Activated T-cell treated with anti-CD3 and anti-CD28 coated beads for 1 hour (primary cell): ENCODE measurements at regions not wholly inside any gene's neighbourhood (a gene's known extent, or its start where the extent isn't known, plus 50 kb on each side); places are given as distances from the start of the nearest gene placed in this dataset.
"Not testable (repeated sequence)": the region's sequence is repeated elsewhere in the genome, so short reads cannot be mapped to it uniquely, and the experiment has no call there.

Experiments used
- DNase-seq: peaks from one replicate; pipeline ENCODE4 v3.0.0-alpha.2; 2020; ENCODE audit warnings: low read depth

- DNase-seq: not testable (repeated sequence)
Measured at GRCh38 chrX:27156921-27157320, 306.2 kb downstream of the PPP4R3C start.

DNA sequence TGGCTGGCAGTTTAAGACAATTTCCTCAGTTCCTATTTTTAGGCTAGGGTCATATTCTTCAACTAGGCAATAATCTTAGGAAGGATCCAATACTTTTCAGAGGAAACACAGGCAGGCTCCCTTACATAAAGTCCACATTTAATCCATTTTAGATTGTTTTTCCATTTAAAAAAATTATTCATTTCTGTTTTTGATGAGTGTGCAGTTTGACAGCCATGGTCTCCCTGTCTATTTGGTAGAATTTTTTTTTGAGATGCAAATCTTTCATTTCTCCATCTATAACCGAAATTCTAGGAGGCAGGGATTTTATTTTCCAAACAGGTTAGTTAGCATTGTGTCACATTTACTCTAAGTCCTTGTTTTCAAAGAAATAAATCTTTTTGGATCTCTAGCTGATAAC, 326.8 kb downstream of the PPP4R3C start:
- no peak for DNase-seq

DNA sequence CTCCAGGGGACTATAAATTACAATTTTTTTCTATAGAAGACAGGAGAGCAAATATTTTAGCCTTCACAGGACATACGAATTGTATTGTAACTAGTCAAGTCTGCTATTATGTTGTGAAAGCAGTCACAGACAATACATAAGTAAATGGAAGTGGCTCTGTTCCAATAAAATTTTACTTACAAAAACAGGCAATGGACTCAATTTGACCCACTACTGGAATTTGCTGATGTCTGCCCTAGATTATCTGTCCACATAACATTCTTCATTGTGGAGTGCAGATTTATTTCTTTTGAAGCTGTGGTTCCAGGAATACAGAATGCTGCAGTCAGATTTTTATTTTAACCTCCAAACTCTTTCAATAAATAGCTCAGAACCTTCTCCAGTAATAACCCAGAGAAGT, 330.3 kb downstream of the PPP4R3C start:
- DNase-seq: no peak

GRCh38 chrX:27087176-27087575, 376.0 kb downstream of the PPP4R3C start:
- not testable (repeated sequence) for DNase-seq

DNA sequence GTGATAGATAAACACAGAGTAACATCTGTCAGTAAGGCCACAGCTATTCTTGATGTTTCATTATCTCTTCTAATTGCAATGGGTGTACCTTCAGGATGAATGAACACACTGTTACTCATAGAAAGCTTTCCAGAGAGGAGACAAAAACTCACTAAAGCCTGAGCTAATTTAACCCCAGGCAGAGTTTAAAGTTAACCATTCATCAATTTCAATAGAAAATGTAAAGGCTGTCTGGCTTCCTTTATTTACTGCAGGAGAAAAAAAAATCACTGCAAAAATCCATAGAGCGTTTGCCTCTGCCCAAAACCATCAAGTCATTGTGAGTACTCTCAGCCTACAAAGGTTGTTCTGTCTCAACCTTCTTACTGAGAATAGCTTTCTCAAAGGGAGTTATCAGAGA, 376.9 kb downstream of the PPP4R3C start:
- no peak for DNase-seq

DNA sequence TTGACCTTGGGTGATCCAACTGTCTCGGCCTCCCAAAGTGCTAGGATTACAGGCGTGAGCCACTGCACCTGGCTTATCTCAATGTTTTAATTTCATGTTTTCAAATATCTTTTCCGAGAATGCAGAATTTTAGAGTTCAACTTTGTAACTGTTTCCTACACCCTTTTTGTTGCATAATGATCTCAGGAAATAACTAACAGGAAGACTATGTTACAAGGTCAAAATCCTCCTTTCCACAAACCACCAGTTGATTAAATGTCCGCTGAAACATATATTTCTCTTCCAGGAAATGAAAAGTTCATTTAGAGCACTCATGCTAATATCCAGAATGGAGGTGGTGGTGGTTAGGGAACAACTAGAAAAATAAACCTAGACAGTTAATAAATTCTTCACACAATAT, 377.8 kb downstream of the PPP4R3C start:
- no peak for DNase-seq

DNA sequence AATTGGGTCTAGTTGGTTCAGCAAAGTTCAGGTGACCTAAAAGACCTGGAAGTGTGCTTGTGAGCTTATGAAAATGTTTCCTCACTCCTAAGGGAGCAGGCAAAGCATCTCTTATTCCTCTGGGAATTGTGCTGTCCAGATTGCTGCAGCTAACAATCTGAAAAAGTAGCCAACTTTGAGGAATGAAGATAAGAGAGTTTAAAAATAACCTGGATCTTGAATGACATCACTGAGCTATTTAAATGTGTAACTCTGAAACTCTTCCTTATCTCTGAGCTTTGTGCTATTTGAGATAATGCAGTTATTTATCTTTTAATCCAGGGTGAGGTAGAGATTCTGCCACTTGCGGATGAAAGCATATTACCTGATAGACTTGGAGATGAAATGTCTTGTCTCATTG, 384.8 kb downstream of the PPP4R3C start:
- no peak for DNase-seq

GRCh38 chrX:27057883-27058282, 405.3 kb downstream of the PPP4R3C start:
- no peak for DNase-seq

GRCh38 chrX:27039332-27039731, 423.8 kb downstream of the PPP4R3C start:
- DNase-seq: no peak

- DNase-seq: no peak
Measured at GRCh38 chrX:27008486-27008885, 454.7 kb downstream of the PPP4R3C start.

GRCh38 chrX:26999634-27000033, 463.5 kb downstream of the PPP4R3C start:
- DNase-seq: no peak

DNA sequence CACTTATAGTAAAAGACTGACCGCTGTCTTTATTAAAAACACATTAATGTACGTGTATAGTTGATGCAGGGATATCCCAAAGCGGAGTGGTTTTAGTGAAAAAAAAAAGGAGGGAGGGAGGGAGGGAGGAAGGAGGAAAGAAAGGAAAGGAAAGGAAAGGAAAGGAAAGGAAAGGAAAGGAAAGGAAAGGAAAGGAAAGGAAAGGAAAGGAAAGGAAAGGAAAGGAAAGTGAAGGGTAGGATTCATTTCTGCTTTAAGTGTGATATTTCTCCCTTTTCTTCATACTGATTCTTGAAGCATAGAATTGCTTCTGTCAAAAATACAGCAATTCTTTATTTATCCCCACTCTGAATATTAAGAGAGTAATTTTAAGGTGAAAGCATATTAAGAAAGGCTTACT, 504.9 kb downstream of the PPP4R3C start:
- no peak for DNase-seq

GRCh38 chrX:26954029-26954428, 509.1 kb downstream of the PPP4R3C start:
- no peak for DNase-seq

- no peak for DNase-seq
Measured at GRCh38 chrX:26952213-26952612, 510.9 kb downstream of the PPP4R3C start.

- no peak for DNase-seq
Measured at GRCh38 chrX:26927419-26927818, 535.7 kb downstream of the PPP4R3C start.

GRCh38 chrX:26925088-26925487, 538.1 kb downstream of the PPP4R3C start:
- DNase-seq: no peak

- no peak for DNase-seq
Measured at GRCh38 chrX:26922278-26922677, 540.9 kb downstream of the PPP4R3C start.

DNA sequence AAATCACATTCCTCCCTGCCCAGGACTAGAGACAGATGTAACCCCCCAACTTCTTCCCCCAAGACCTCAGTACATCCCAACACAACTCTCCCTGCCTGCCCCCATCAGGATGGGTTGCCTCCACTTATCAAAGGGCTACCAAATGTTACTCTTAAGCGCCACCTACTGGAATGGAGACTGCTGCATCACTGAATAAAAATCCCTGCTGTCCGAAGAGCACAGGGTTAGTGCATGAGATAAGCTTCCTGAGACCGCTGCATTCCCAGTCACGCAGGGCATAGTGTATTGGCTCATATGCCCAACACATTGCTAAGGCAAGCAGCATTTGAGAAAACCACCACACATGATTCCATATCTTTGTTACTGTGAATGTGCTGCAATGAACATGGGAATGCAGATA, 544.5 kb downstream of the PPP4R3C start:
- no peak for DNase-seq

- DNase-seq: no peak
Measured at GRCh38 chrX:26916991-26917390, 546.1 kb downstream of the PPP4R3C start.

DNA sequence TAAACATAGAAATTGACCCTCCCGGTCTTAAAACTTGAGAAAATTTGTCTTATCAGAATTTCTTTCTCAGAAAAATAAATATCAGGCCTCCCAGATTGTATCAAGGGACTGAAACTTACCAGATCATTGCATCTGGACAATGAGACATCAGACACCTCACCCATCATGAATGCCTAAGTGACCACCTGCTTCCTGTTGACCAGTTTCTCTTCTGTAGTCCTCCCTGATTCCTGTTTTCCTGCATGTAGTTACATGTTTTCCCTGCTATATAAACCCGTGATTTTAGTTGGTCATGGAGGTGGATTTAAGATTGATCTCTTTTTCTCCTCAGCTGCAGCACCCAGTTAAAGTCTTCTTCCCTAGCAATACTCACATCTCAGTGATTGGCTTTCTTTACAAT, 548.1 kb downstream of the PPP4R3C start:
- DNase-seq: no peak

DNA sequence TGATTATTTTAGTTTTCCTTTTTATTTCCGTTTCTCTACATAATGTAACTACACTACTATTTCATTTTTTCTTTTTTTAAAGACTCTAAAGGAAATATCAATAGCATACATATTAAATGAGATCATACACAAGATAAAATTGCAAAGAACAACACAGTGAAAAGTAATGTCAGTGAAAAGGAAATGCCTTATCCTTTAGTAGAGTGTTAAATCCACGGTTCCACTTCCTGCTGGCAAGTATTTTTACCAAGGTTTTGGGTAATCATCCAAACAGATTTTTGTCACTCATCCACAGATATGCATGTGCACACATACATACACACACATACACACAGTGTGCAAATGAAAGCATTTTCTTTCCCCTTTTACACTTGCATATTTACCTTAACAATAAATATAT, 548.9 kb downstream of the PPP4R3C start:
- no peak for DNase-seq

DNA sequence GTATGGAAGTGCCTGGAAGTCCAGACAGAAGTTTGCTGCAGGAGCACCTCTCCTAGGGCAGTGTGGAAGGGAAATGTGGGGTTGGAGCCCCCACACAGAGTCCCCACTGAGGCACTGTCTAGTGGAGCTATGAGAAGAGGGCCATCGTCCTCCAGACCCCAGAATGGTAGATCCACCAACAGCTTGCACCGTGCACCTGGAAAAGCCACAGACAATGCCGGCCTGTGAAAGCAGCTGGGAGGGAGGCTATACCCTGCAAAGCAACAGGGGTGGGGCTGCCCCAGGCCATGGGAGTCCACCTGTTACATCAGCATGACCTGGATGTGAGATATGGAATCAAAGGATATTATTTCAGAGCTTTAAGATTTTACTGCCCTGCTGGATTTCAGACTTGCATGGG, 551.4 kb downstream of the PPP4R3C start:
- not testable (repeated sequence) for DNase-seq

GRCh38 chrX:26909728-26910127, 553.4 kb downstream of the PPP4R3C start:
- DNase-seq: no peak

DNA sequence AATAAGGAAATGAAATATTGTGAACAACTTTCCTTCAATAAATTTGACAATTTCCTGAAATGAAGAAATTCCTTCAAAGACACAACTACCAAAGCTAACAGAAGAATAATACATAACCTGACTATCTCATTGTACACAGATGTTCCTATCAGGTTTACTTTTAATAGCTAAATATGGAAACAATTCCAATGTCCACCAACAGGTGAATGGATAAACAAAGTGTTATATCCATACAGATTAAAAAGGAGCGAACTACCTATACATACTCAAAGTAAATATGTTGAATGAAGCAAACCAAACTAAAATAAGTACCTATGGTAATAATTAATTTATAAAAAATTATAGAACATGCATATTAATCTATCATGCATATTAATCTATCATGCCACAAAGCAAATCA, 554.9 kb downstream of the PPP4R3C start:
- no peak for DNase-seq

GRCh38 chrX:26889574-26889973, 573.6 kb downstream of the PPP4R3C start:
- DNase-seq: no peak
